Thyroid gland (tissue), 4 donors: ENCODE measurements at regions not wholly inside any gene's neighbourhood (a gene's known extent, or its start where the extent isn't known, plus 50 kb on each side); places are given as distances from the start of the nearest gene placed in this dataset.

Experiments
- DNase-seq, 2 donors: peaks; one replicate each; pipeline ENCODE4 v3.0.0-alpha.2; 2019
- H3K27ac ChIP-seq, 3 donors: fragments of 200-600 bp; sonication (generic); 1 replicate in 2 of 3; 2 replicates in 1 of 3; pipeline ENCODE4 v1.5.1; 2016 to 2019; ENCODE audit warnings: mild to moderate bottlenecking in 1 of 3, moderate library complexity in 1 of 3
- H3K27me3 ChIP-seq: fragments of 200-600 bp; sonication (generic); one replicate; pipeline ENCODE4 v1.5.1; 2019
- H3K36me3 ChIP-seq, 2 donors: fragments of 200-600 bp; sonication (generic); one replicate each; pipeline ENCODE4 v1.5.1; 2016 to 2019
- H3K4me1 ChIP-seq, 2 donors: fragments of 200-600 bp; sonication (generic); one replicate each; pipeline ENCODE4 v1.5.1; 2017 to 2019
- H3K4me3 ChIP-seq, 3 donors: fragments of 200-600 bp; sonication (generic); replicated peaks in 1 of 3; 1 replicate in 2 of 3; 2 replicates in 1 of 3; pipeline ENCODE4 v1.5.1; 2016; ENCODE audit warnings: mild to moderate bottlenecking in 1 of 3
- H3K9me3 ChIP-seq: fragments of 200-600 bp; sonication (generic); one replicate; pipeline ENCODE4 v1.5.1; 2017
- POLR2A ChIP-seq, 2 donors: fragments of 450-650 bp; IDR thresholded peaks; one replicate each; pipeline ENCODE4 v1.6.1; 2017; ENCODE audit warnings: antibody characterized with exemption in 2 of 2, mild to moderate bottlenecking in 2 of 2, moderate library complexity in 1 of 2
- WGBS, 2 donors: methylation state at CpG; one replicate each; pipeline ENCODE4 v1.1.5; 2017; 5-methylcytosine and 5-hydroxymethylcytosine counted together
- intact Hi-C: fragments of 100-400 bp; cut with DNase I; formaldehyde crosslinking; loops from one replicate; pipeline ENCODE4 v1.15.1; 2023
- TF ChIP-seq, protein P1 (sequence below), 6 experiments: fragments of 200-600 bp in 3 of 6; fragments of 450-650 bp in 3 of 6; sonication (generic) in 3 of 6; IDR thresholded peaks; one replicate each; pipeline ENCODE4 v1.5.1; 2016 to 2019; ENCODE audit warnings: antibody characterized with exemption in 6 of 6, mild to moderate bottlenecking in 2 of 6, inconsistent platforms in 1 of 6, moderate library complexity in 1 of 6

DNA sequence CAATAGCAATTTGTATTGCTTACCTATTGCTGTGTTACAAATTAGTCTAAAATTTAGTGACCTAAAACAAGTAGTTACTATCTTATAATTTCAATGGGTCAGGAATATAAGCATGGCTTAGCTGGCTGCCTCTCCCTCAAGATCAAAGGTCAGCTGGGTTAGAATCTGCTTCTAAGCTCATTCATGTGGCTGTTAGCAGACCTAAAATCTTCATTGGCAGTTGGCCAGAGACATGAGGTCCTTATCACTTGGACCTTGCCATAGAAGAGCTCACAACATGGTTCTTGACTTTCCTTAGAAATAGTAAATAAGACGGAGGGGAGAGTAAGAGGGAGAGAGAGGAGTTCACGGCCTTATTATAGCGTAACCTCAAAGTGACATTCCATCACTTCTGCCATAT lies 468.0 kb downstream of the HTR7 start:
- Histone ChIP-seq H3K36me3 (no peaks in the 10 kb centered on the region), H3K4me3 (no peak overlapping the region), H3K4me1 (no peaks in the 10 kb centered on the region), H3K9me3 (no peaks in the 10 kb centered on the region), H3K27ac (no peak overlapping the region), H3K27me3 (no peaks in the 10 kb centered on the region)
- DNase-seq: no peak
- TF ChIP-seq POLR2A (IDR thresholded peaks at IDR 0.05): no peak
- TF ChIP-seq, protein P1, sequence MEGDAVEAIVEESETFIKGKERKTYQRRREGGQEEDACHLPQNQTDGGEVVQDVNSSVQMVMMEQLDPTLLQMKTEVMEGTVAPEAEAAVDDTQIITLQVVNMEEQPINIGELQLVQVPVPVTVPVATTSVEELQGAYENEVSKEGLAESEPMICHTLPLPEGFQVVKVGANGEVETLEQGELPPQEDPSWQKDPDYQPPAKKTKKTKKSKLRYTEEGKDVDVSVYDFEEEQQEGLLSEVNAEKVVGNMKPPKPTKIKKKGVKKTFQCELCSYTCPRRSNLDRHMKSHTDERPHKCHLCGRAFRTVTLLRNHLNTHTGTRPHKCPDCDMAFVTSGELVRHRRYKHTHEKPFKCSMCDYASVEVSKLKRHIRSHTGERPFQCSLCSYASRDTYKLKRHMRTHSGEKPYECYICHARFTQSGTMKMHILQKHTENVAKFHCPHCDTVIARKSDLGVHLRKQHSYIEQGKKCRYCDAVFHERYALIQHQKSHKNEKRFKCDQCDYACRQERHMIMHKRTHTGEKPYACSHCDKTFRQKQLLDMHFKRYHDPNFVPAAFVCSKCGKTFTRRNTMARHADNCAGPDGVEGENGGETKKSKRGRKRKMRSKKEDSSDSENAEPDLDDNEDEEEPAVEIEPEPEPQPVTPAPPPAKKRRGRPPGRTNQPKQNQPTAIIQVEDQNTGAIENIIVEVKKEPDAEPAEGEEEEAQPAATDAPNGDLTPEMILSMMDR (IDR thresholded peaks at IDR 0.05): no peak
- intact Hi-C loops: no loop called here
- WGBS, 2 donors: 85 to 88% methylated on average over 3 of the region's 3 CpGs

DNA sequence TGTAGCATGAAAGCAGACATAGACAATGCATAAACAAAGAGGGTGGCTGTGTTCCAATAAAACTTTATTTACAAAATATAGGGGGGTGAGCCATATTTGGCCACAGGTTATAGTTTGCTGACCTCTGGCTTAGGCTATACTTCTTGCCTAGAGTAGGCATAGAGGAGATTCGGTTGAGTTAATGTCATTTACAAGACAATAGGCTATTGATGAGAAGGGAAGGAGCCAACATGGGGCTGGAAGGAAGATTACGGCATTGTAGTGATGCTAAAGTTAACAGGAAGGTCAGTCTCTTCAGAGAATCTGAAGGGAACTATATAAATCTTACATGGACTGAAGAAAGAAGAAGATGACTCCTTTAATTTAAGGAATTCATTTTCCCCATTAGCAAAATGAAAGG lies 463.5 kb downstream of the HTR7 start:
- WGBS, 2 donors: 71 to 81% methylated on average over 2 of the region's 2 CpGs
- intact Hi-C loops: no loop called here
- Histone ChIP-seq H3K4me1 (no peaks in the 10 kb centered on the region), H3K9me3 (no peaks in the 10 kb centered on the region), H3K36me3 (no peaks in the 10 kb centered on the region), H3K27ac (no peak overlapping the region), H3K27me3 (no peaks in the 10 kb centered on the region), H3K4me3 (no peak overlapping the region)
- no peak for TF ChIP-seq POLR2A (IDR thresholded peaks at IDR 0.05)
- TF ChIP-seq, protein P1 (IDR thresholded peaks at IDR 0.05): no peak
- no peak for DNase-seq

DNA sequence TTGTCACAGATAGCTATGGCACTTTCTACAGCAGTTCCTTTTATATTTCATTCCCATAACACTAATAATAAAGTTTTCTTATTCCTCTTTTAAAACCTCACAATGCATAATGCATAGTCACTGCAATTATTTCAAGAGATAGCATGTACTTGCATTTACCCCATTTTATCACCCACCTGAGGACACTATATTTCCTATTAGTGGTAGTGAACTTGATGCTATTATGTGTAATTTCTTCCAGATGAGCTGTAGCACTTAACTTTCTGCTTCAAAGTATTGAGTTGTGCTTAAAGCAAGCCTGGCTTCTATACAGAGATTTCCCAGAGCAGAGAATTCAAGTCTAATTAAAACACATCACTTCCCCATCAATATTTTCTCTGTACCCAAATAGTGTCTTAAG lies 461.1 kb downstream of the HTR7 start:
- Histone ChIP-seq H3K27me3 (no peaks in the 10 kb centered on the region), H3K9me3 (no peaks in the 10 kb centered on the region), H3K4me3 (no peak overlapping the region), H3K36me3 (no peaks in the 10 kb centered on the region), H3K4me1 (no peaks in the 10 kb centered on the region), H3K27ac (no peak overlapping the region)
- no peak for TF ChIP-seq POLR2A (IDR thresholded peaks at IDR 0.05)
- TF ChIP-seq, protein P1 (IDR thresholded peaks at IDR 0.05): no peak
- intact Hi-C loops: no loop called here
- no peak for DNase-seq

DNA sequence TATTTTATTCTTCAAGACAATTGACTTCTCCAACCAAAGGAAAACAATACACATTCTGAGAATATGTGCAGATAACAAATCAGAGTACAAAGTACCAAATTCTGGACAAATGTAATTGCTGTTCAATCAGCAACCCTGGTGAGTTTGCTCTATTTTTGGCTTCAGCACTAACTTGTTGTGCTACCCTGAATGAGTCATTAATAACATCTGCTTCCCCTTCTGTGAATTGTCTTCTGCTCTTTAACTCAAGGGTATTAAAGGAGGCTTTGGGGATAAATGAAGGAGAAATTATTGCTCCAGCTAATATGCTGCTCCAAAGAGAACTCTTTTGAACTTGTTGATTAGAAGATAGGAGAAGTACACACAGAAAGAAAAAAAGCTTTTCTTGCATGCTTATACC lies 459.3 kb downstream of the HTR7 start:
- Histone ChIP-seq H3K27me3 (no peaks in the 10 kb centered on the region), H3K4me3 (no peak overlapping the region), H3K36me3 (no peaks in the 10 kb centered on the region), H3K4me1 (no peaks in the 10 kb centered on the region), H3K9me3 (no peaks in the 10 kb centered on the region), H3K27ac (no peak overlapping the region)
- DNase-seq: no peak
- intact Hi-C loops: no loop called here
- TF ChIP-seq POLR2A (IDR thresholded peaks at IDR 0.05): no peak
- TF ChIP-seq, protein P1 (IDR thresholded peaks at IDR 0.05): no peak

DNA sequence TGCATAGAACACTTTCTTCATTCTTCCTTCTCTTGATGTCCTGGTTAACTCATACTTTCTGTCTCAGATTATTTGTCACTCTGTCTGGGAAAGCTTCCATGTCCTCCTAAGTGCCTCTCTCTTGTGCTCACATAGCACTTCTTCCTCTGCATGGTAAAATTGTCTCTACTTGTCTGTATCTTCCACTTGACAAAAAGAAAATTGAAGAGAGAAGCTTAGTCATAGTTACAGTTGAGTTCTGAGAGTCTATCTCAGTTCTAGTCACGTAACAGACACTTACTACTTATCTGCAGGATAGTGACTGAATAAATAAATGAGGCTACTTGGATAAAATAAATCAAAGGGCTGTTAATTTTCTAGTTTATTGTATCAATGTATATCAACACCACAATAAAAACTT lies 458.1 kb downstream of the HTR7 start:
- H3K27me3 ChIP-seq: no peaks in the 10 kb centered on the region
- no peaks in the 10 kb centered on the region for H3K36me3 ChIP-seq
- H3K4me3 ChIP-seq: no peak overlapping the region
- H3K4me1 ChIP-seq: no peaks in the 10 kb centered on the region
- WGBS, 2 donors: 79 to 82% methylated on average over 1 of the region's 1 CpG
- no peaks in the 10 kb centered on the region for H3K9me3 ChIP-seq
- DNase-seq: no peak
- H3K27ac ChIP-seq: no peak overlapping the region
- intact Hi-C loops: no loop called here
- TF ChIP-seq, protein P1 (IDR thresholded peaks at IDR 0.05): no peak
- TF ChIP-seq POLR2A (IDR thresholded peaks at IDR 0.05): no peak
